Cardiac muscle cell (in vitro differentiated cells and primary cell): ENCODE measurements at regions not wholly inside any gene's neighbourhood (a gene's known extent, or its start where the extent isn't known, plus 50 kb on each side); places are given as distances from the start of the nearest gene placed in this dataset.
A peak's percentile ranks its signal among the peaks of the same experiment; 100 is the strongest.

Source experiments
- DNase-seq, 2 donors: peaks; one replicate each; pipeline versions ENCODE4 v3.0.0 to v3.0.0-alpha.2; 2010 to 2017; ENCODE audit warnings: low read depth in 1 of 2, low spot score in 1 of 2
- H3K27ac ChIP-seq: fragments of 200-600 bp; sonication (generic); 2 replicates; pipeline ENCODE4 v1.5.1; 2016
- H3K27me3 ChIP-seq: fragments of 200-600 bp; sonication (generic); 2 replicates; pipeline ENCODE4 v1.6.0; 2016; ENCODE audit warnings: control low read depth
- H3K36me3 ChIP-seq: fragments of 200-600 bp; sonication (generic); 2 replicates; pipeline ENCODE4 v1.5.1; 2016; ENCODE audit warnings: control low read depth
- H3K4me1 ChIP-seq: fragments of 200-600 bp; sonication (generic); 2 replicates; pipeline ENCODE4 v1.8.1; 2017; ENCODE audit warnings: low read depth, mild to moderate bottlenecking, mixed run types
- H3K4me3 ChIP-seq: fragments of 200-600 bp; sonication (generic); 2 replicates; pipeline ENCODE4 v1.5.1; 2016; ENCODE audit warnings: mild to moderate bottlenecking
- H3K9me3 ChIP-seq: fragments of 200-600 bp; sonication (generic); 2 replicates; pipeline ENCODE4 v1.5.1; 2017; ENCODE audit warnings: low read depth, mild to moderate bottlenecking, control low read depth
- CTCF ChIP-seq: IDR thresholded peaks from 2 replicates; pipeline ENCODE4 v1.5.1; 2012; ENCODE audit warnings: low read depth, mild to moderate bottlenecking, low read length

GRCh38 chr16:66052745-66053144 lies 313.7 kb upstream of the CDH5 start:
- no peak for DNase-seq
- Histone ChIP-seq H3K27ac (no peak overlapping the region), H3K36me3 (no peaks in the 10 kb centered on the region), H3K4me3 (no peak overlapping the region), H3K4me1 (no peaks in the 10 kb centered on the region), H3K27me3 (no peaks in the 10 kb centered on the region), H3K9me3 (no peaks in the 10 kb centered on the region)
- no peak for TF ChIP-seq CTCF

GRCh38 chr16:66050991-66051390 lies 315.5 kb upstream of the CDH5 start:
- no peaks in the 10 kb centered on the region for H3K9me3 ChIP-seq
- no peak for DNase-seq
- no peaks in the 10 kb centered on the region for H3K36me3 ChIP-seq
- H3K4me1 ChIP-seq: no peaks in the 10 kb centered on the region
- no peak for TF ChIP-seq CTCF
- H3K27ac ChIP-seq: no peak overlapping the region
- no peaks in the 10 kb centered on the region for H3K27me3 ChIP-seq
- no peak overlapping the region for H3K4me3 ChIP-seq

- DNase-seq: no peak
- Histone ChIP-seq H3K9me3 (no peaks in the 10 kb centered on the region), H3K36me3 (no peaks in the 10 kb centered on the region), H3K27me3 (no peaks in the 10 kb centered on the region), H3K4me3 (no peak overlapping the region), H3K4me1 (no peaks in the 10 kb centered on the region), H3K27ac (no peak overlapping the region)
- no peak for TF ChIP-seq CTCF
Observed at GRCh38 chr16:66049865-66050264, 316.6 kb upstream of the CDH5 start.

- TF ChIP-seq CTCF: no peak
- Histone ChIP-seq H3K27ac (no peak overlapping the region), H3K4me1 (no peaks in the 10 kb centered on the region), H3K4me3 (no peak overlapping the region), H3K36me3 (no peaks in the 10 kb centered on the region), H3K9me3 (no peaks in the 10 kb centered on the region), H3K27me3 (no peaks in the 10 kb centered on the region)
- peak in 1 of 2 donors; percentile 32 for DNase-seq
Observed at GRCh38 chr16:66045626-66046025, 320.9 kb upstream of the CDH5 start.

GRCh38 chr16:66044556-66044955 lies 321.9 kb upstream of the CDH5 start:
- TF ChIP-seq CTCF: no peak
- no peak overlapping the region for H3K4me3 ChIP-seq
- peak in 1 of 2 donors; percentile 21 for DNase-seq
- H3K27ac ChIP-seq: no peak overlapping the region
- H3K36me3 ChIP-seq: no peaks in the 10 kb centered on the region
- no peaks in the 10 kb centered on the region for H3K9me3 ChIP-seq
- no peaks in the 10 kb centered on the region for H3K4me1 ChIP-seq
- no peaks in the 10 kb centered on the region for H3K27me3 ChIP-seq

GRCh38 chr16:66044089-66044488 lies 322.4 kb upstream of the CDH5 start:
- DNase-seq: no peak
- H3K36me3 ChIP-seq: no peaks in the 10 kb centered on the region
- H3K4me1 ChIP-seq: no peaks in the 10 kb centered on the region
- TF ChIP-seq CTCF: no peak
- H3K27ac ChIP-seq: no peak overlapping the region
- H3K9me3 ChIP-seq: no peaks in the 10 kb centered on the region
- no peaks in the 10 kb centered on the region for H3K27me3 ChIP-seq
- no peak overlapping the region for H3K4me3 ChIP-seq
